Progenitor cell of endocrine pancreas (in vitro differentiated cells): ENCODE measurements at regions not wholly inside any gene's neighbourhood (a gene's known extent, or its start where the extent isn't known, plus 50 kb on each side); places are given as distances from the start of the nearest gene placed in this dataset.
A peak's percentile ranks its signal among the peaks of the same experiment; 100 is the strongest.

Experiments used
- DNase-seq: peaks from one replicate; pipeline ENCODE4 v3.0.0; 2021; ENCODE audit warnings: low spot score; ENCODE audit not compliant: unreplicated experiment
- H3K27ac Mint-ChIP-seq: 2 replicates; pipeline ENCODE4 v1.8.0; 2021; ENCODE audit warnings: mild to moderate bottlenecking, moderate library complexity, mixed read lengths
- H3K27me3 Mint-ChIP-seq: 2 replicates; pipeline ENCODE4 v1.8.0; 2021; ENCODE audit warnings: mixed read lengths
- H3K36me3 Mint-ChIP-seq: 2 replicates; pipeline ENCODE4 v1.8.0; 2022; ENCODE audit warnings: mixed read lengths; ENCODE audit not compliant: insufficient read depth
- H3K4me1 Mint-ChIP-seq: 2 replicates; pipeline ENCODE4 v1.8.0; 2021; ENCODE audit warnings: low read depth, mixed read lengths
- H3K4me3 Mint-ChIP-seq: 2 replicates; pipeline ENCODE4 v1.8.0; 2021; ENCODE audit warnings: low read depth, mild to moderate bottlenecking, moderate library complexity, mixed read lengths
- H3K9me3 Mint-ChIP-seq: 2 replicates; pipeline ENCODE4 v1.8.0; 2021; ENCODE audit warnings: low read depth, mixed read lengths
- CTCF ChIP-seq: fragments of 200-600 bp; sonication (generic); IDR thresholded peaks from one replicate; pipeline ENCODE4 v1.5.0; 2021; ENCODE audit warnings: antibody characterized with exemption, mild to moderate bottlenecking; ENCODE audit not compliant: unreplicated experiment

GRCh38 chr1:218024211-218024720 is 260.8 kb upstream of the RRP15 start:
- Mint-ChIP-seq H3K9me3 (peaks cover 9% of the 10 kb centered on the region), H3K27me3 (no peaks in the 10 kb centered on the region), H3K4me3 (no peak overlapping the region), H3K27ac (no peak overlapping the region), H3K36me3 (no peaks in the 10 kb centered on the region), H3K4me1 (no peaks in the 10 kb centered on the region)
- TF ChIP-seq CTCF: no peak
- DNase-seq: no peak

GRCh38 chr1:218025454-218025853 is 259.6 kb upstream of the RRP15 start:
- H3K36me3 Mint-ChIP-seq: no peaks in the 10 kb centered on the region
- H3K4me3 Mint-ChIP-seq: no peak overlapping the region
- no peak overlapping the region for H3K27ac Mint-ChIP-seq
- no peak for DNase-seq
- no peak for TF ChIP-seq CTCF
- H3K9me3 Mint-ChIP-seq: peaks cover 5% of the 10 kb centered on the region
- no peaks in the 10 kb centered on the region for H3K27me3 Mint-ChIP-seq
- H3K4me1 Mint-ChIP-seq: no peaks in the 10 kb centered on the region

GRCh38 chr1:218027152-218027551 is 257.9 kb upstream of the RRP15 start:
- no peak for DNase-seq
- no peak for TF ChIP-seq CTCF

GRCh38 chr1:218030846-218031245 is 254.2 kb upstream of the RRP15 start:
- no peak for DNase-seq
- Mint-ChIP-seq H3K4me1 (peaks cover 13% of the 10 kb centered on the region), H3K4me3 (no peak overlapping the region), H3K36me3 (no peaks in the 10 kb centered on the region), H3K27ac (no peak overlapping the region), H3K9me3 (no peaks in the 10 kb centered on the region), H3K27me3 (no peaks in the 10 kb centered on the region)
- no peak for TF ChIP-seq CTCF

More at GRCh38 chr1:218027152-218027551, 257.9 kb upstream of the RRP15 start:
- no peak overlapping the region for H3K27ac Mint-ChIP-seq
- no peak overlapping the region for H3K4me3 Mint-ChIP-seq
- no peaks in the 10 kb centered on the region for H3K36me3 Mint-ChIP-seq
- no peaks in the 10 kb centered on the region for H3K27me3 Mint-ChIP-seq
- H3K9me3 Mint-ChIP-seq: peaks cover 5% of the 10 kb centered on the region
- H3K4me1 Mint-ChIP-seq: peaks cover 13% of the 10 kb centered on the region

GRCh38 chr1:218031901-218032300 is 253.2 kb upstream of the RRP15 start:
- H3K4me3 Mint-ChIP-seq: peak overlapping the region; percentile 26
- no peaks in the 10 kb centered on the region for H3K36me3 Mint-ChIP-seq
- no peaks in the 10 kb centered on the region for H3K9me3 Mint-ChIP-seq
- H3K27me3 Mint-ChIP-seq: no peaks in the 10 kb centered on the region
- H3K27ac Mint-ChIP-seq: no peak overlapping the region
- no peak for TF ChIP-seq CTCF
- H3K4me1 Mint-ChIP-seq: peaks cover 13% of the 10 kb centered on the region
- no peak for DNase-seq
